GM18498 (cell line): ENCODE measurements at regions not wholly inside any gene's neighbourhood (a gene's known extent, or its start where the extent isn't known, plus 50 kb on each side); places are given as distances from the start of the nearest gene placed in this dataset.
A peak's percentile ranks its signal among the peaks of the same experiment; 100 is the strongest.

Experiments used
- ATAC-seq: cut with Tn5 transposase; IDR thresholded peaks from one replicate; pipeline ENCODE4 v1.9.1; 2021; ENCODE audit warnings: mild to moderate bottlenecking, moderate library complexity; ENCODE audit not compliant: unreplicated experiment

- no peak for ATAC-seq
Observed at GRCh38 chr1:191561276-191561675, 597.0 kb upstream of the RGS18 start.

GRCh38 chr1:191564275-191564674 is 594.0 kb upstream of the RGS18 start:
- no peak for ATAC-seq

GRCh38 chr1:191572479-191572878 is 585.8 kb upstream of the RGS18 start:
- no peak for ATAC-seq

- ATAC-seq: no peak
Observed at GRCh38 chr1:191575180-191575579, 583.1 kb upstream of the RGS18 start.

- no peak for ATAC-seq
Observed at GRCh38 chr1:191575746-191576145, 582.5 kb upstream of the RGS18 start.

GRCh38 chr1:191577213-191577612 is 581.0 kb upstream of the RGS18 start:
- ATAC-seq: no peak

GRCh38 chr1:191578281-191578680 is 580.0 kb upstream of the RGS18 start:
- ATAC-seq: no peak

GRCh38 chr1:191579019-191579418 is 579.2 kb upstream of the RGS18 start:
- ATAC-seq: no peak

- peak; percentile 70 for ATAC-seq
Observed at GRCh38 chr1:191582169-191582568, 576.1 kb upstream of the RGS18 start.

GRCh38 chr1:191585095-191585494 is 573.2 kb upstream of the RGS18 start:
- no peak for ATAC-seq

GRCh38 chr1:191588905-191589304 is 569.4 kb upstream of the RGS18 start:
- ATAC-seq: no peak

- no peak for ATAC-seq
Observed at GRCh38 chr1:191589536-191589935, 568.7 kb upstream of the RGS18 start.

- no peak for ATAC-seq
Observed at GRCh38 chr1:191590578-191590977, 567.7 kb upstream of the RGS18 start.

GRCh38 chr1:191592039-191592438 is 566.2 kb upstream of the RGS18 start:
- no peak for ATAC-seq

- ATAC-seq: no peak
Observed at GRCh38 chr1:191592907-191593306, 565.4 kb upstream of the RGS18 start.

- no peak for ATAC-seq
Observed at GRCh38 chr1:191595170-191595569, 563.1 kb upstream of the RGS18 start.

- no peak for ATAC-seq
Observed at GRCh38 chr1:191608367-191608766, 549.9 kb upstream of the RGS18 start.

GRCh38 chr1:191609305-191609704 is 549.0 kb upstream of the RGS18 start:
- ATAC-seq: no peak

- ATAC-seq: no peak
Observed at GRCh38 chr1:191615101-191615821, 543.0 kb upstream of the RGS18 start.

- ATAC-seq: no peak
Observed at GRCh38 chr1:191618181-191618580, 540.1 kb upstream of the RGS18 start.

- no peak for ATAC-seq
Observed at GRCh38 chr1:191620883-191621282, 537.4 kb upstream of the RGS18 start.

GRCh38 chr1:191624044-191624443 is 534.2 kb upstream of the RGS18 start:
- ATAC-seq: no peak

GRCh38 chr1:191629836-191630235 is 528.4 kb upstream of the RGS18 start:
- no peak for ATAC-seq
